CD4-positive, CD25-positive, alpha-beta regulatory T cell (primary cell): ENCODE measurements at regions not wholly inside any gene's neighbourhood (a gene's known extent, or its start where the extent isn't known, plus 50 kb on each side); places are given as distances from the start of the nearest gene placed in this dataset.

ENCODE experiments used
- ATAC-seq, 2 donors: fragments of 150-1000 bp; cut with Tn5 transposase; one replicate each; pipeline ENCODE4 v1.10.0; 2021; ENCODE audit warnings: low read depth in 2 of 2, moderate number of reproducible peaks in 2 of 2, moderate library complexity in 1 of 2
- DNase-seq, 3 donors: peaks; one replicate each; pipeline versions ENCODE4 v3.0.0 to v3.0.0-alpha.2; 2012 to 2022; ENCODE audit warnings: mixed read lengths in 1 of 3
- H3K27ac ChIP-seq: one replicate; pipeline ENCODE4 v1.7.0; 2013; ENCODE audit warnings: mild to moderate bottlenecking, low read length; ENCODE audit not compliant: insufficient read depth, poor library complexity, severe bottlenecking
- H3K27me3 ChIP-seq: one replicate; pipeline ENCODE4 v1.7.0; 2013; ENCODE audit warnings: low read length; ENCODE audit not compliant: control insufficient read depth, insufficient read depth
- H3K36me3 ChIP-seq: one replicate; pipeline ENCODE4 v1.7.0; 2013; ENCODE audit warnings: mild to moderate bottlenecking, low read length, moderate library complexity; ENCODE audit not compliant: control insufficient read depth, insufficient read depth
- H3K4me1 ChIP-seq: 2 replicates; pipeline ENCODE4 v1.7.0; 2013; ENCODE audit warnings: mild to moderate bottlenecking, low read length; ENCODE audit not compliant: insufficient read depth, control insufficient read depth, poor library complexity, severe bottlenecking
- H3K4me3 ChIP-seq: one replicate; pipeline ENCODE4 v1.7.0; 2013; ENCODE audit warnings: low read depth, mild to moderate bottlenecking, low read length, moderate library complexity
- H3K9me3 ChIP-seq, 2 experiments: 1 replicate in 1 of 2; 2 replicates in 1 of 2; pipeline ENCODE4 v1.7.0; 2013; ENCODE audit warnings: low read length in 2 of 2, mild to moderate bottlenecking in 1 of 2, moderate library complexity in 1 of 2; ENCODE audit not compliant: control insufficient read depth in 2 of 2
- H3K27ac Mint-ChIP-seq, 3 donors: one replicate each; pipeline ENCODE4 v1.8.0; 2020 to 2022; ENCODE audit warnings: mild to moderate bottlenecking in 3 of 3, mixed read lengths in 3 of 3, moderate library complexity in 2 of 3
- H3K27me3 Mint-ChIP-seq: one replicate; pipeline ENCODE4 v1.8.0; 2022; ENCODE audit warnings: mild to moderate bottlenecking, mixed read lengths
- H3K36me3 Mint-ChIP-seq: one replicate; pipeline ENCODE4 v1.8.0; 2020; ENCODE audit warnings: mixed read lengths
- H3K4me1 Mint-ChIP-seq, 4 donors: one replicate each; pipeline ENCODE4 v1.8.0; 2020 to 2022; ENCODE audit warnings: mixed read lengths in 4 of 4, mild to moderate bottlenecking in 1 of 4
- H3K4me3 Mint-ChIP-seq, 4 donors: one replicate each; pipeline ENCODE4 v1.8.0; 2020 to 2022; ENCODE audit warnings: mild to moderate bottlenecking in 4 of 4, mixed read lengths in 4 of 4, moderate library complexity in 3 of 4
- H3K9me3 Mint-ChIP-seq, 7 donors: one replicate each; pipeline ENCODE4 v1.8.0; 2020 to 2022; ENCODE audit warnings: mixed read lengths in 7 of 7, mild to moderate bottlenecking in 3 of 7, moderate library complexity in 2 of 7

GRCh38 chr11:91972665-91973266, 251.9 kb upstream of the FAT3 start:
- no peaks in the 10 kb centered on the region for H3K27me3 Mint-ChIP-seq
- no peaks in the 10 kb centered on the region for H3K36me3 Mint-ChIP-seq
- Histone ChIP-seq H3K27me3 (no peaks in the 10 kb centered on the region), H3K36me3 (no peaks in the 10 kb centered on the region), H3K4me3 (no peak overlapping the region), H3K27ac (no peak overlapping the region), H3K9me3 (no peaks in the 10 kb centered on the region), H3K4me1 (no peaks in the 10 kb centered on the region)
- H3K4me3 Mint-ChIP-seq: no peak overlapping the region
- DNase-seq (no peak), ATAC-seq (no peak)
- H3K27ac Mint-ChIP-seq: no peak overlapping the region
- H3K9me3 Mint-ChIP-seq: peaks cover 0 to 16% (median 4%) of the 10 kb centered on the region in 7 donors
- H3K4me1 Mint-ChIP-seq: no peaks in the 10 kb centered on the region

DNA sequence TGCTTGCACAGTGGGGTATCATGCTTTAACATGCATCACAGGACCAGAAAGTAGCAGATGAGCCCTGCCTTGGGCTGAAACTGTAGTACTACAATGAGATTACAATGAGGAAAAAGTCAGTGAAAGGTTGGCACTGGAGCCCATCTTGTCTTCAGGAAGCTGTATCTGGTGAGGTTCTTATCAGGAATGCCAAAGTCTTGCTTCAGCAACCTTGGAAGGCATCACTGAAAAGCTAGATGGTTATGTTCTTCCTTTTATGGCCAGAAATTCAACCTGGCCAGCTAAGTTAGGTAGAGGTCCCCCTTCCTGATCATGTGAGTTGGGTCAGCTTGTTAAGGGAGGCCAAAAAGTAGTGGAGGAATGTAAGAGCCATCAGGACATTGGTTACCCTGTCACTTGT, 254.0 kb upstream of the FAT3 start:
- Histone ChIP-seq H3K4me1 (no peaks in the 10 kb centered on the region), H3K27ac (no peak overlapping the region), H3K4me3 (no peak overlapping the region), H3K9me3 (no peaks in the 10 kb centered on the region), H3K36me3 (no peaks in the 10 kb centered on the region), H3K27me3 (no peaks in the 10 kb centered on the region)
- Mint-ChIP-seq H3K36me3 (no peaks in the 10 kb centered on the region), H3K4me1 (no peaks in the 10 kb centered on the region), H3K27ac (no peak overlapping the region), H3K27me3 (no peaks in the 10 kb centered on the region), H3K9me3 (peaks cover 0 to 16% (median 4%) of the 10 kb centered on the region in 7 donors), H3K4me3 (no peak overlapping the region)
- DNase-seq: no peak
- ATAC-seq: no peak

DNA sequence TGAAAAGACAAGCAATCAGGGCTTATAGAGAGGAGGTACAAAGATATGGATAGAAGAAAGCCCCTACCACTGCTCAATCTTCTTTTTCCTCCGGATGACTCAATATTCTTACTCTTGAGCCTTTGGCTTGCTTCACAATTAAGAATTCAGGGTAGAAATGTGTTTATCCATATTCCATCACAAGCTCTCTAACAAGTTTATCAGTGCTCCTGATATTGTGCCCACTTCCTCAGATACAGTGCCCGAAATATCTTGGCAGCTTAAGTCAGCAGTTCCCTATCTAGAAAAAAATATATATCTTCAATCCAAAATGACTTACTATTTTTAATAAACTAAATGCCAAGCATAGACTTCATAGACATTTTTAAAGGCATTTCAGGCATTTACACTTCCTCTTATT, 255.1 kb upstream of the FAT3 start:
- H3K4me1 ChIP-seq: no peaks in the 10 kb centered on the region
- DNase-seq (no peak), ATAC-seq (no peak)
- H3K36me3 ChIP-seq: no peaks in the 10 kb centered on the region
- H3K27me3 Mint-ChIP-seq: no peaks in the 10 kb centered on the region
- no peaks in the 10 kb centered on the region for H3K27me3 ChIP-seq
- no peaks in the 10 kb centered on the region for H3K4me1 Mint-ChIP-seq
- H3K9me3 ChIP-seq: no peaks in the 10 kb centered on the region
- H3K27ac ChIP-seq: no peak overlapping the region
- peaks cover 1 to 19% (median 4%) of the 10 kb centered on the region in 7 donors for H3K9me3 Mint-ChIP-seq
- H3K36me3 Mint-ChIP-seq: no peaks in the 10 kb centered on the region
- no peak overlapping the region for H3K27ac Mint-ChIP-seq
- no peak overlapping the region for H3K4me3 ChIP-seq
- no peak overlapping the region for H3K4me3 Mint-ChIP-seq

- H3K27me3 ChIP-seq: no peaks in the 10 kb centered on the region
- H3K4me3 Mint-ChIP-seq: no peak overlapping the region
- no peak for DNase-seq
- H3K36me3 ChIP-seq: no peaks in the 10 kb centered on the region
- H3K9me3 Mint-ChIP-seq: peaks cover 0 to 19% (median 5%) of the 10 kb centered on the region in 7 donors
- H3K4me1 ChIP-seq: no peaks in the 10 kb centered on the region
- no peaks in the 10 kb centered on the region for H3K4me1 Mint-ChIP-seq
- no peaks in the 10 kb centered on the region for H3K36me3 Mint-ChIP-seq
- no peak overlapping the region for H3K27ac ChIP-seq
- no peak for ATAC-seq
- no peaks in the 10 kb centered on the region for H3K27me3 Mint-ChIP-seq
- no peak overlapping the region for H3K27ac Mint-ChIP-seq
- H3K9me3 ChIP-seq: no peaks in the 10 kb centered on the region
- no peak overlapping the region for H3K4me3 ChIP-seq
These were observed 256.9 kb upstream of the FAT3 start for GRCh38 chr11:91967691-91968045.

GRCh38 chr11:91967026-91967690, 257.5 kb upstream of the FAT3 start:
- no peak overlapping the region for H3K27ac ChIP-seq
- ATAC-seq: no peak
- Mint-ChIP-seq H3K27ac (no peak overlapping the region), H3K4me3 (no peak overlapping the region), H3K4me1 (no peaks in the 10 kb centered on the region), H3K9me3 (peaks cover 0 to 19% (median 6%) of the 10 kb centered on the region in 7 donors), H3K36me3 (no peaks in the 10 kb centered on the region), H3K27me3 (no peaks in the 10 kb centered on the region)
- H3K4me3 ChIP-seq: no peak overlapping the region
- H3K36me3 ChIP-seq: no peaks in the 10 kb centered on the region
- no peaks in the 10 kb centered on the region for H3K4me1 ChIP-seq
- no peaks in the 10 kb centered on the region for H3K27me3 ChIP-seq
- DNase-seq: no peak
- H3K9me3 ChIP-seq: no peaks in the 10 kb centered on the region

DNA sequence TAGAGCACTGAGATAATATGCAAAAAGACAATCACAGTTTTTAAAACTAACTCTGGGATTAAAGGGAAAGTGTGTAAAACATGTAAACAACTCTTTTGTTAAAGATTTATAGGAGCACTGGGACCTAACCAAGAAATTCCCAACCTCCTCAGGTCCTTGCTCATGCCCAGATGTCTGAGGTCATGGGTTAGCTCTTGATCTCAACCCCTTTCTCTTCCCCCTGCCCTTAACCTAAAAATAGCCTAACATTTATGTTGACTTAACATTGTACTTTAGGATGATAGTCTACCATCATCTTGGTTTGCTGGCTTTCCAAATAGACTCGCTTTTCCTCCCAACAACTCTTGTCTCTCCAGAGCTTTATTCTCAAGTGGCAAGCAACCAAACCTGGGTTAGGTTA, 258.2 kb upstream of the FAT3 start:
- H3K27ac Mint-ChIP-seq: peak overlapping the region in 1 of 3 donors; percentile 77
- no peaks in the 10 kb centered on the region for H3K36me3 ChIP-seq
- no peak overlapping the region for H3K4me3 ChIP-seq
- no peaks in the 10 kb centered on the region for H3K27me3 ChIP-seq
- H3K4me3 Mint-ChIP-seq: no peak overlapping the region
- DNase-seq (no peak), ATAC-seq (no peak)
- no peak overlapping the region for H3K27ac ChIP-seq
- H3K36me3 Mint-ChIP-seq: no peaks in the 10 kb centered on the region
- H3K9me3 ChIP-seq: no peaks in the 10 kb centered on the region
- no peaks in the 10 kb centered on the region for H3K27me3 Mint-ChIP-seq
- H3K4me1 ChIP-seq: no peaks in the 10 kb centered on the region
- H3K9me3 Mint-ChIP-seq: peaks cover 0 to 19% (median 4%) of the 10 kb centered on the region in 7 donors
- H3K4me1 Mint-ChIP-seq: no peaks in the 10 kb centered on the region

DNA sequence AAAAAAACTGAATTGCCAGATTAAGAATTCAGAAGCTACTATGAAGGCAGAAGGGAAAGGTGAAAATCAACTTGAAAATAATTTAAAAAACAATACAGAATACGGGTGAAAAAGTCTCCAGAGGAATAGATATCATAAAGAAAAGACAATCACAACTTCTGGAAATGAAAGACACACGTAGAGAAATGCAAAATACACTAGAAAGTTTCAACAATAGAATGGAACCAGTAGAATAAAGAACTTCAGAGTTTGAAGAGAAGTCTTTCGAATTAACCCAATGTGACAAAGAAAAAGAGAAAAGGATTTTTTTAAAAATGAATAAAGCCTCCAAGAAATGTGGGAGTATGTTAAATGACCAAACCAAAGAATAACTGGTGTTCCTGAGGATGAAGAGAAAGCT, 263.8 kb upstream of the FAT3 start:
- H3K27me3 Mint-ChIP-seq: no peaks in the 10 kb centered on the region
- no peak for ATAC-seq
- Histone ChIP-seq H3K36me3 (no peaks in the 10 kb centered on the region), H3K27ac (no peak overlapping the region), H3K9me3 (peaks cover 2 to 22% of the 10 kb centered on the region in 2 experiments), H3K27me3 (no peaks in the 10 kb centered on the region), H3K4me1 (no peaks in the 10 kb centered on the region), H3K4me3 (no peak overlapping the region)
- DNase-seq: no peak
- H3K9me3 Mint-ChIP-seq: peaks cover 0 to 35% (median 11%) of the 10 kb centered on the region in 7 donors
- no peaks in the 10 kb centered on the region for H3K36me3 Mint-ChIP-seq
- H3K4me3 Mint-ChIP-seq: no peak overlapping the region
- H3K27ac Mint-ChIP-seq: no peak overlapping the region
- no peaks in the 10 kb centered on the region for H3K4me1 Mint-ChIP-seq

DNA sequence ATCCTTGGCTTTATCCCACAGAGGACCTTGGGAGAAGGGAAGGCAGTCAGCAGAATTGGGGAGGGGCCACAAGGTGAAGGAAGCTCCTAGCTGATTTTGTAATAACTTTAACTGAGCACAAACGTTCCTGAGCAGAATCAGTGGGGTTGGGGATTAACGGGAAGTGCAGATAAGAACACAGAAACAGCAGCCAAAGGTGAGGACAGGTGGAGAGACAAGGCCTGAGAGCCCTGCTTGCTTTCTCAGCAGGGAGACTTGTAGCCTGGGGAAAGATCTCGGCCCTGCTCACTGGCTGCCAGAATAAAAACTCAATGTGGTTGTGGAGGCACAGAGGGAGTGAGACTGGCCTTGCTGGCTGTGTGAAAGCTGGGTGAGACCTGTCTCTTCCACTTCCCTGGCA, 265.2 kb upstream of the FAT3 start:
- H3K4me3 Mint-ChIP-seq: no peak overlapping the region
- Histone ChIP-seq H3K27me3 (no peaks in the 10 kb centered on the region), H3K27ac (no peak overlapping the region), H3K36me3 (no peaks in the 10 kb centered on the region), H3K4me1 (no peaks in the 10 kb centered on the region), H3K4me3 (no peak overlapping the region), H3K9me3 (peaks cover 2 to 22% of the 10 kb centered on the region in 2 experiments)
- DNase-seq (no peak), ATAC-seq (no peak)
- H3K4me1 Mint-ChIP-seq: no peaks in the 10 kb centered on the region
- no peaks in the 10 kb centered on the region for H3K36me3 Mint-ChIP-seq
- H3K9me3 Mint-ChIP-seq: peaks cover 0 to 32% (median 7%) of the 10 kb centered on the region in 7 donors
- H3K27ac Mint-ChIP-seq: no peak overlapping the region
- H3K27me3 Mint-ChIP-seq: no peaks in the 10 kb centered on the region
